HepG2 (cell line): ENCODE measurements at regions not wholly inside any gene's neighbourhood (a gene's known extent, or its start where the extent isn't known, plus 50 kb on each side); places are given as distances from the start of the nearest gene placed in this dataset.

ENCODE experiments used
- ARHGAP35 ChIP-seq: sonication (generic); formaldehyde crosslinking; IDR thresholded peaks from 2 replicates; pipeline ENCODE4 v1.9.0; 2022; ENCODE audit warnings: mild to moderate bottlenecking, inconsistent platforms, moderate library complexity, missing genetic modification reagents, borderline replicate concordance
- BRCA1 ChIP-seq: sonication (generic); formaldehyde crosslinking; IDR thresholded peaks from 2 replicates; pipeline ENCODE4 v1.4.0; 2020; ENCODE audit warnings: missing genetic modification reagents
- EZH2 ChIP-seq: conservative IDR thresholded peaks from 2 replicates; pipeline ENCODE4 v1.6.1; 2012; ENCODE audit warnings: mild to moderate bottlenecking, low read depth, low read length, moderate library complexity
- HMGA1 ChIP-seq: sonication (generic); formaldehyde crosslinking; conservative IDR thresholded peaks from 2 replicates; pipeline ENCODE4 v1.4.0; 2020; ENCODE audit warnings: missing genetic modification reagents
- KMT2A ChIP-seq: sonication (generic); formaldehyde crosslinking; IDR thresholded peaks from 2 replicates; pipeline ENCODE4 v1.4.0; 2020; ENCODE audit warnings: missing genetic modification reagents
- NFYB ChIP-seq: sonication (generic); formaldehyde crosslinking; IDR thresholded peaks from 2 replicates; pipeline ENCODE4 v1.4.0; 2020; ENCODE audit warnings: missing genetic modification reagents
- PAX8 ChIP-seq: sonication (generic); formaldehyde crosslinking; IDR thresholded peaks from 2 replicates; pipeline ENCODE4 v1.8.0; 2022; ENCODE audit warnings: mild to moderate bottlenecking, missing genetic modification reagents, borderline replicate concordance
- RAD21 ChIP-seq: fragments of 450-650 bp; formaldehyde crosslinking; IDR thresholded peaks from 2 replicates; pipeline ENCODE4 v1.5.0; 2020; ENCODE audit warnings: mild to moderate bottlenecking
- SP1 ChIP-seq, 2 experiments: fragments of 450-650 bp in 1 of 2; sonication (generic) in 1 of 2; formaldehyde crosslinking in 1 of 2; IDR thresholded peaks; 2 replicates each; pipeline versions ENCODE4 v1.4.0 to v1.6.1; 2016 to 2020; ENCODE audit warnings: missing genetic modification reagents in 1 of 2
- TF ChIP-seq, protein P1 (sequence below): sonication (generic); formaldehyde crosslinking; IDR thresholded peaks from 2 replicates; pipeline ENCODE4 v1.5.0; 2020; ENCODE audit warnings: mild to moderate bottlenecking, missing genetic modification reagents

DNA sequence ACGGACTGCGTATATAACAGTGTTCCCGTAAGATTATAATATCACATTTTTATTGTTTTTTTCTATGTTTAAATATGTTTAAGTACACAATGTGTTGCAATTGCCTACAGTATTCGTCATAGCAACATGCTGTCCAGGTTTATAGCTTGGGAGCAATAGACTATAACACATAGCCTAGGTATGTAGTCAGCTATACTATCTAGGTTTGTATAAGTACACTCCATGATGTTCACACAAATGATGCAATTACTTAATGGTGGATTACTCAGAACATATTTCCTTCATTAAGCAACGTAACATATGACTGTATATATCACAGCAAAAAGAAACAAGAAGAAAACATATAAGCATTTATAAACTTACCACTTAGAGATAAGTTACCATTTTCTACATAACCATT, 160.0 kb downstream of the CBLN1 start:
- TF ChIP-seq, protein P1, sequence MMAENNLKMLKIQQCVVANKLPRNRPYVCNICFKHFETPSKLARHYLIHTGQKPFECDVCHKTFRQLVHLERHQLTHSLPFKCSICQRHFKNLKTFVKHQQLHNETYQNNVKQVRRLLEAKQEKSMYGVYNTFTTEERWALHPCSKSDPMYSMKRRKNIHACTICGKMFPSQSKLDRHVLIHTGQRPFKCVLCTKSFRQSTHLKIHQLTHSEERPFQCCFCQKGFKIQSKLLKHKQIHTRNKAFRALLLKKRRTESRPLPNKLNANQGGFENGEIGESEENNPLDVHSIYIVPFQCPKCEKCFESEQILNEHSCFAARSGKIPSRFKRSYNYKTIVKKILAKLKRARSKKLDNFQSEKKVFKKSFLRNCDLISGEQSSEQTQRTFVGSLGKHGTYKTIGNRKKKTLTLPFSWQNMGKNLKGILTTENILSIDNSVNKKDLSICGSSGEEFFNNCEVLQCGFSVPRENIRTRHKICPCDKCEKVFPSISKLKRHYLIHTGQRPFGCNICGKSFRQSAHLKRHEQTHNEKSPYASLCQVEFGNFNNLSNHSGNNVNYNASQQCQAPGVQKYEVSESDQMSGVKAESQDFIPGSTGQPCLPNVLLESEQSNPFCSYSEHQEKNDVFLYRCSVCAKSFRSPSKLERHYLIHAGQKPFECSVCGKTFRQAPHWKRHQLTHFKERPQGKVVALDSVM (CRISPR knock-in tag): no peak
- TF ChIP-seq RAD21 (CRISPR knock-in tag) (no peak), EZH2 (no peak), HMGA1 (CRISPR knock-in tag) (no peak), PAX8 (CRISPR knock-in tag) (no peak), SP1 (IDR thresholded peaks at IDR 0.05) (no peak), SP1 (CRISPR knock-in tag; IDR thresholded peaks at IDR 0.05) (no peak), KMT2A (CRISPR knock-in tag) (no peak), ARHGAP35 (CRISPR knock-in tag) (no peak), BRCA1 (CRISPR knock-in tag) (no peak), NFYB (CRISPR knock-in tag) (no peak)
